Activated CD4-positive, alpha-beta memory T cell treated with anti-CD3 and anti-CD28 coated beads for 36 hours (primary cell): ENCODE measurements at regions not wholly inside any gene's neighbourhood (a gene's known extent, or its start where the extent isn't known, plus 50 kb on each side); places are given as distances from the start of the nearest gene placed in this dataset.

Experiments
- CTCF ChIA-PET: fragments of 350-600 bp; sonication (Branson Sonifier 250); formaldehyde crosslinking; loops from one replicate; lab custom pipeline; 2021; ENCODE audit warnings: antibody characterized with exemption, inconsistent platforms; lab: Charles Lee
- POLR2A ChIA-PET: fragments of 350-600 bp; sonication (Branson Sonifier 250); formaldehyde crosslinking; loops from one replicate; lab custom pipeline; 2021; ENCODE audit warnings: antibody characterized with exemption; lab: Charles Lee
- DNase-seq: peaks from one replicate; pipeline ENCODE4 v3.0.0-alpha.2; 2020
- H3K27ac Mint-ChIP-seq: one replicate; pipeline ENCODE4 v1.8.0; 2021; ENCODE audit warnings: mixed read lengths
- H3K27me3 Mint-ChIP-seq: one replicate; pipeline ENCODE4 v1.8.0; 2021; ENCODE audit warnings: mixed read lengths
- H3K36me3 Mint-ChIP-seq: one replicate; pipeline ENCODE4 v1.8.0; 2021; ENCODE audit warnings: mixed read lengths
- H3K4me1 Mint-ChIP-seq: one replicate; pipeline ENCODE4 v1.8.0; 2021; ENCODE audit warnings: low read depth, mixed read lengths
- H3K4me3 Mint-ChIP-seq: one replicate; pipeline ENCODE4 v1.8.0; 2021; ENCODE audit warnings: mild to moderate bottlenecking, mixed read lengths
- H3K9me3 Mint-ChIP-seq: one replicate; pipeline ENCODE4 v1.8.0; 2021; ENCODE audit warnings: mixed read lengths
- intact Hi-C: fragments of 100-400 bp; cut with micrococcal nuclease; formaldehyde crosslinking; loops from one replicate; pipeline ENCODE4 v1.15.1; 2023

- intact Hi-C loops: loop anchor here (2.0 to 5.0 kb wide), 4 partner anchors 57 to 451 kb away; partner anchors contain the start of gene LEF1
- H3K9me3 Mint-ChIP-seq: no peaks in the 10 kb centered on the region
- CTCF ChIA-PET: no interaction called here
- peaks cover 27% of the 10 kb centered on the region for H3K4me1 Mint-ChIP-seq
- H3K4me3 Mint-ChIP-seq: peak overlapping the region; percentile 7
- DNase-seq: no peak
- POLR2A ChIA-PET: interaction anchor here (0.9 kb wide), 1 partner anchor 324 kb away, joined by 3 read pairs; no protein-coding TSS in a partner anchor
- peak overlapping the region; percentile 34 for H3K27ac Mint-ChIP-seq
- H3K36me3 Mint-ChIP-seq: no peaks in the 10 kb centered on the region
- no peaks in the 10 kb centered on the region for H3K27me3 Mint-ChIP-seq
Observed at GRCh38 chr4:108483650-108484049, 136.7 kb upstream of the RPL34 start.

GRCh38 chr4:108483079-108483478 lies 137.3 kb upstream of the RPL34 start:
- DNase-seq: peak; percentile 64

GRCh38 chr4:108480881-108481280 lies 139.5 kb upstream of the RPL34 start:
- DNase-seq: no peak
- intact Hi-C loops: loop anchor here (5.0 kb wide), 3 partner anchors 124 to 449 kb away; partner anchors contain the start of gene LEF1
- no peaks in the 10 kb centered on the region for H3K9me3 Mint-ChIP-seq

More at GRCh38 chr4:108483079-108483478, 137.3 kb upstream of the RPL34 start:
- CTCF ChIA-PET: no interaction called here
- H3K4me3 Mint-ChIP-seq: peak overlapping the region; percentile 17
- H3K4me1 Mint-ChIP-seq: peaks cover 27% of the 10 kb centered on the region
- no peaks in the 10 kb centered on the region for H3K36me3 Mint-ChIP-seq
- H3K27me3 Mint-ChIP-seq: no peaks in the 10 kb centered on the region
- H3K9me3 Mint-ChIP-seq: no peaks in the 10 kb centered on the region
- no peak overlapping the region for H3K27ac Mint-ChIP-seq
- POLR2A ChIA-PET: interaction anchor here (0.9 kb wide), 1 partner anchor 324 kb away, joined by 3 read pairs; no protein-coding TSS in a partner anchor
- intact Hi-C loops: loop anchor here (2.0 to 5.0 kb wide), 4 partner anchors 56 to 451 kb away; partner anchors contain the start of gene LEF1

GRCh38 chr4:108477527-108478108 lies 142.8 kb upstream of the RPL34 start:
- DNase-seq: no peak
- H3K4me3 Mint-ChIP-seq: no peak overlapping the region
- H3K9me3 Mint-ChIP-seq: no peaks in the 10 kb centered on the region
- POLR2A ChIA-PET: no interaction called here
- H3K27me3 Mint-ChIP-seq: no peaks in the 10 kb centered on the region
- no peaks in the 10 kb centered on the region for H3K36me3 Mint-ChIP-seq
- peaks cover 12% of the 10 kb centered on the region for H3K4me1 Mint-ChIP-seq
- CTCF ChIA-PET: no interaction called here
- H3K27ac Mint-ChIP-seq: no peak overlapping the region
- intact Hi-C loops: no loop called here

More at GRCh38 chr4:108480881-108481280, 139.5 kb upstream of the RPL34 start:
- no peaks in the 10 kb centered on the region for H3K36me3 Mint-ChIP-seq
- ChIA-PET CTCF (interaction anchor here (0.8 to 1.6 kb wide), 3 partner anchors 91 to 462 kb away, joined by 3 to 4 read pairs (median 3); no protein-coding TSS in a partner anchor), POLR2A (no interaction called here)
- H3K27me3 Mint-ChIP-seq: no peaks in the 10 kb centered on the region
- no peak overlapping the region for H3K4me3 Mint-ChIP-seq
- H3K4me1 Mint-ChIP-seq: peaks cover 27% of the 10 kb centered on the region
- H3K27ac Mint-ChIP-seq: no peak overlapping the region

- Mint-ChIP-seq H3K27ac (no peak overlapping the region), H3K9me3 (no peaks in the 10 kb centered on the region), H3K4me3 (no peak overlapping the region), H3K27me3 (no peaks in the 10 kb centered on the region), H3K36me3 (no peaks in the 10 kb centered on the region), H3K4me1 (peaks cover 5% of the 10 kb centered on the region)
- POLR2A ChIA-PET: no interaction called here
- CTCF ChIA-PET: no interaction called here
- intact Hi-C loops: no loop called here
- no peak for DNase-seq
Observed at GRCh38 chr4:108473163-108473720, 147.1 kb upstream of the RPL34 start.

GRCh38 chr4:108466936-108467902 lies 153.2 kb upstream of the RPL34 start:
- POLR2A ChIA-PET: interaction anchor here (0.7 kb wide), 1 partner anchor 275 kb away, joined by 3 read pairs; no protein-coding TSS in a partner anchor
- intact Hi-C loops: loop anchor here (2.0 to 5.0 kb wide), 2 partner anchors 34 to 295 kb away; no protein-coding TSS in a partner anchor
- DNase-seq: peak; percentile 47
- CTCF ChIA-PET: interaction anchor here (0.5 to 1.2 kb wide), 3 partner anchors 105 to 448 kb away, joined by 3 to 7 read pairs (median 3); no protein-coding TSS in a partner anchor
- H3K9me3 Mint-ChIP-seq: no peaks in the 10 kb centered on the region
- H3K27me3 Mint-ChIP-seq: no peaks in the 10 kb centered on the region
- H3K4me1 Mint-ChIP-seq: peaks cover 30% of the 10 kb centered on the region
- H3K36me3 Mint-ChIP-seq: no peaks in the 10 kb centered on the region
- H3K4me3 Mint-ChIP-seq: peak overlapping the region; percentile 39
- peak overlapping the region; percentile 68 for H3K27ac Mint-ChIP-seq

- DNase-seq: no peak
- Mint-ChIP-seq H3K36me3 (no peaks in the 10 kb centered on the region), H3K4me1 (peaks cover 30% of the 10 kb centered on the region), H3K4me3 (no peak overlapping the region), H3K9me3 (no peaks in the 10 kb centered on the region), H3K27me3 (no peaks in the 10 kb centered on the region), H3K27ac (peak overlapping the region; percentile 13)
- POLR2A ChIA-PET: interaction anchor here (0.7 kb wide), 1 partner anchor 274 kb away, joined by 3 read pairs; no protein-coding TSS in a partner anchor
- CTCF ChIA-PET: interaction anchor here (1.2 kb wide), 1 partner anchor 447 kb away, joined by 7 read pairs; no protein-coding TSS in a partner anchor
- intact Hi-C loops: loop anchor here (2.0 to 5.0 kb wide), 2 partner anchors 33 to 294 kb away; no protein-coding TSS in a partner anchor
Observed at GRCh38 chr4:108465886-108466500, 154.4 kb upstream of the RPL34 start.

GRCh38 chr4:108458681-108459080 lies 161.7 kb upstream of the RPL34 start:
- ChIA-PET POLR2A (no interaction called here), CTCF (no interaction called here)
- intact Hi-C loops: no loop called here
- Mint-ChIP-seq H3K4me1 (no peaks in the 10 kb centered on the region), H3K27me3 (no peaks in the 10 kb centered on the region), H3K9me3 (no peaks in the 10 kb centered on the region), H3K36me3 (no peaks in the 10 kb centered on the region), H3K4me3 (no peak overlapping the region), H3K27ac (no peak overlapping the region)
- DNase-seq: no peak

- intact Hi-C loops: no loop called here
- H3K36me3 Mint-ChIP-seq: no peaks in the 10 kb centered on the region
- no peak overlapping the region for H3K27ac Mint-ChIP-seq
- no peaks in the 10 kb centered on the region for H3K27me3 Mint-ChIP-seq
- no peak for DNase-seq
- ChIA-PET POLR2A (no interaction called here), CTCF (no interaction called here)
- H3K4me1 Mint-ChIP-seq: peaks cover 3% of the 10 kb centered on the region
- no peaks in the 10 kb centered on the region for H3K9me3 Mint-ChIP-seq
- no peak overlapping the region for H3K4me3 Mint-ChIP-seq
Observed at GRCh38 chr4:108454227-108454626, 166.1 kb upstream of the RPL34 start.

- Mint-ChIP-seq H3K9me3 (no peaks in the 10 kb centered on the region), H3K4me3 (no peak overlapping the region), H3K36me3 (no peaks in the 10 kb centered on the region), H3K27me3 (no peaks in the 10 kb centered on the region), H3K27ac (no peak overlapping the region), H3K4me1 (peaks cover 5% of the 10 kb centered on the region)
- POLR2A ChIA-PET: no interaction called here
- DNase-seq: no peak
- CTCF ChIA-PET: no interaction called here
- intact Hi-C loops: no loop called here
Observed at GRCh38 chr4:108453366-108453765, 167.0 kb upstream of the RPL34 start.

- H3K27ac Mint-ChIP-seq: no peak overlapping the region
- intact Hi-C loops: no loop called here
- POLR2A ChIA-PET: no interaction called here
Observed at GRCh38 chr4:108450236-108450898, 170.0 kb upstream of the RPL34 start.

More at GRCh38 chr4:108450236-108450898, 170.0 kb upstream of the RPL34 start:
- H3K4me1 Mint-ChIP-seq: peaks cover 5% of the 10 kb centered on the region
- no peaks in the 10 kb centered on the region for H3K27me3 Mint-ChIP-seq
- no peaks in the 10 kb centered on the region for H3K36me3 Mint-ChIP-seq
- H3K4me3 Mint-ChIP-seq: no peak overlapping the region
- CTCF ChIA-PET: no interaction called here
- no peak for DNase-seq
- H3K9me3 Mint-ChIP-seq: no peaks in the 10 kb centered on the region
